Psoas muscle (tissue), 7 donors: ENCODE measurements at regions not wholly inside any gene's neighbourhood (a gene's known extent, or its start where the extent isn't known, plus 50 kb on each side); places are given as distances from the start of the nearest gene placed in this dataset.

ENCODE experiments used
- ATAC-seq, 4 donors: fragments of 200-7000 bp; cut with Tn5 transposase; one replicate each; pipeline ENCODE4 v1.9.1; 2020; ENCODE audit warnings: moderate library complexity in 3 of 4, mild to moderate bottlenecking in 2 of 4
- DNase-seq, 2 donors: peaks; one replicate each; pipeline ENCODE4 v3.0.0-alpha.2; 2020
- H3K27ac ChIP-seq: fragments of 200-600 bp; one replicate; pipeline ENCODE4 v1.8.0; 2022
- H3K27me3 ChIP-seq, 3 donors: fragments of 200-600 bp in 1 of 3; one replicate each; pipeline versions ENCODE4 v1.6.1 to v1.8.0; 2013 to 2022; ENCODE audit warnings: low read length in 2 of 3, mild to moderate bottlenecking in 2 of 3, moderate library complexity in 1 of 3; ENCODE audit not compliant: insufficient read depth in 3 of 3
- H3K36me3 ChIP-seq, 2 donors: fragments of 200-600 bp in 1 of 2; one replicate each; pipeline versions ENCODE4 v1.6.1 to v1.8.0; 2013 to 2022; ENCODE audit warnings: low read depth in 1 of 2, mild to moderate bottlenecking in 1 of 2, moderate library complexity in 1 of 2; ENCODE audit not compliant: insufficient read depth in 1 of 2
- H3K4me1 ChIP-seq: fragments of 200-600 bp; one replicate; pipeline ENCODE4 v1.8.0; 2022
- H3K4me3 ChIP-seq: fragments of 200-600 bp; one replicate; pipeline ENCODE4 v1.8.0; 2022; ENCODE audit warnings: mild to moderate bottlenecking
- H3K9me3 ChIP-seq: fragments of 200-600 bp; one replicate; pipeline ENCODE4 v1.8.0; 2022
- CTCF ChIP-seq: fragments of 200-600 bp; IDR thresholded peaks from one replicate; pipeline ENCODE4 v1.8.0; 2022; ENCODE audit warnings: antibody characterized with exemption
- WGBS, 3 donors: extraction: QIAGEN DNeasy Blood & Tissue Kit; methylation state at CpG; one replicate each; pipeline versions ENCODE4 v1.1.6 to v1.1.7; 2013; 5-methylcytosine and 5-hydroxymethylcytosine counted together
- intact Hi-C, 2 donors: fragments of 100-400 bp; cut with DNase I; formaldehyde crosslinking; loops; one replicate each; pipeline versions ENCODE4 v1.11.0 to v1.14.2; 2022
- donor health status: healthy with polysubstance abuse.
- donor health status: DM: no; HTN: no; CAD: no; lungs with moderate emphysema.
- donor health status: Bipolar disorder and iron deficiency.
- donor health status: healthy.
- donor health status: DM: yes; HTN: yes; CAD: no.
- donor health status: DM: no; HTN: no; CAD: no.
- donor health status: DM: yes; HTN: yes; CAD: no.

GRCh38 chr17:52237151-52237550 is 78.6 kb upstream of the CA10 start:
- intact Hi-C loops: no loop called here
- Histone ChIP-seq H3K27me3 (no peaks in the 10 kb centered on the region), H3K4me3 (no peak overlapping the region), H3K27ac (no peak overlapping the region), H3K9me3 (no peaks in the 10 kb centered on the region), H3K4me1 (no peaks in the 10 kb centered on the region), H3K36me3 (no peaks in the 10 kb centered on the region)
- ATAC-seq (no peak), DNase-seq (no peak)
- WGBS, 3 donors: 62 to 78% (median 72%) methylated on average over 6 of the region's 6 CpGs
- no peak for TF ChIP-seq CTCF

- TF ChIP-seq CTCF: no peak
- no peak overlapping the region for H3K27ac ChIP-seq
- H3K36me3 ChIP-seq: no peaks in the 10 kb centered on the region
- DNase-seq (no peak), ATAC-seq (no peak)
- intact Hi-C loops: no loop called here
- 67 to 78% (median 75%) methylated on average over 1 of the region's 1 CpG for WGBS, 3 donors
- no peak overlapping the region for H3K4me3 ChIP-seq
- H3K27me3 ChIP-seq: no peaks in the 10 kb centered on the region
- H3K9me3 ChIP-seq: no peaks in the 10 kb centered on the region
- H3K4me1 ChIP-seq: no peaks in the 10 kb centered on the region
Measured at GRCh38 chr17:52235516-52235915, 77.0 kb upstream of the CA10 start.

- no peaks in the 10 kb centered on the region for H3K4me1 ChIP-seq
- no peak for ATAC-seq
- no peaks in the 10 kb centered on the region for H3K27me3 ChIP-seq
- no peak overlapping the region for H3K4me3 ChIP-seq
- no peak for DNase-seq
- H3K36me3 ChIP-seq: no peaks in the 10 kb centered on the region
- whole genome bisulfite sequencing, 3 donors: 80 to 97% (median 82%) methylated on average over 1 of the region's 1 CpG
- H3K9me3 ChIP-seq: no peaks in the 10 kb centered on the region
- H3K27ac ChIP-seq: no peak overlapping the region
- no peak for TF ChIP-seq CTCF
- intact Hi-C loops: no loop called here
Measured at GRCh38 chr17:52233632-52234031, 75.1 kb upstream of the CA10 start.

- H3K27ac ChIP-seq: no peak overlapping the region
- H3K4me1 ChIP-seq: no peaks in the 10 kb centered on the region
- no peaks in the 10 kb centered on the region for H3K9me3 ChIP-seq
- H3K4me3 ChIP-seq: no peak overlapping the region
- H3K36me3 ChIP-seq: no peaks in the 10 kb centered on the region
- no peaks in the 10 kb centered on the region for H3K27me3 ChIP-seq
- no peak for DNase-seq
- intact Hi-C loops: no loop called here
- TF ChIP-seq CTCF: no peak
- ATAC-seq: no peak
Measured at GRCh38 chr17:52233176-52233575, 74.7 kb upstream of the CA10 start.

GRCh38 chr17:52228823-52229222 is 70.3 kb upstream of the CA10 start:
- ATAC-seq: no peak
- no peaks in the 10 kb centered on the region for H3K36me3 ChIP-seq
- no peaks in the 10 kb centered on the region for H3K4me1 ChIP-seq
- H3K27ac ChIP-seq: no peak overlapping the region
- no peaks in the 10 kb centered on the region for H3K27me3 ChIP-seq
- no peaks in the 10 kb centered on the region for H3K9me3 ChIP-seq
- intact Hi-C loops: no loop called here
- no peak for DNase-seq
- H3K4me3 ChIP-seq: no peak overlapping the region
- 74 to 81% (median 79%) methylated on average over 3 of the region's 3 CpGs for WGBS, 3 donors
- no peak for TF ChIP-seq CTCF
